ELF-1 (cell line): ENCODE measurements at regions not wholly inside any gene's neighbourhood (a gene's known extent, or its start where the extent isn't known, plus 50 kb on each side); places are given as distances from the start of the nearest gene placed in this dataset.

Experiments used
- DNase-seq: peaks from one replicate; pipeline ENCODE4 v3.0.0-alpha.2; 2016; ENCODE audit warnings: low read depth, low spot score

DNA sequence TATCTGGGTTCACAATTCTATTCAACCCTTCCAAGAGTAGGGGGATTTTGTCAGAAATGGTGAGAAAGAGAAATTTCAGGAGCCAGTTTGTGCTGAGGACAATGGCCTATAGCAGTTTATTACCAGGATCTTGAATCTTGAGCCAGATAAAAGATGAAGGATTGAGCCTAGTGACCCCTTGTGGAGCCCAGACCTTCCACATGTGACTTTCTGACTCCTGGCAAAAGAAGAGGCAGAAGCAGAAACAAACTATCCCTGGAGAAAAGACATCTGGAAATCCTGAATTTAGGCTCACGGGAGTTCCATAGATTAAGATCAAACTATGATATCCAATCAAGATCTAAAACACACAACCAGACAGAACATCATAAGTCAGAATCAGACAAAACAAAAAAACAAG, 60.9 kb upstream of the CHRM2 start:
- DNase-seq: no peak

- no peak for DNase-seq
Observed at GRCh38 chr7:136803028-136803427, 65.4 kb upstream of the CHRM2 start.

- no peak for DNase-seq
Observed at GRCh38 chr7:136783934-136784333, 84.5 kb upstream of the CHRM2 start.

GRCh38 chr7:136741941-136742340, 126.5 kb upstream of the CHRM2 start:
- no peak for DNase-seq

GRCh38 chr7:136728945-136729344, 139.5 kb upstream of the CHRM2 start:
- no peak for DNase-seq

- DNase-seq: no peak
Observed at GRCh38 chr7:136726460-136726859, 142.0 kb upstream of the CHRM2 start.

DNA sequence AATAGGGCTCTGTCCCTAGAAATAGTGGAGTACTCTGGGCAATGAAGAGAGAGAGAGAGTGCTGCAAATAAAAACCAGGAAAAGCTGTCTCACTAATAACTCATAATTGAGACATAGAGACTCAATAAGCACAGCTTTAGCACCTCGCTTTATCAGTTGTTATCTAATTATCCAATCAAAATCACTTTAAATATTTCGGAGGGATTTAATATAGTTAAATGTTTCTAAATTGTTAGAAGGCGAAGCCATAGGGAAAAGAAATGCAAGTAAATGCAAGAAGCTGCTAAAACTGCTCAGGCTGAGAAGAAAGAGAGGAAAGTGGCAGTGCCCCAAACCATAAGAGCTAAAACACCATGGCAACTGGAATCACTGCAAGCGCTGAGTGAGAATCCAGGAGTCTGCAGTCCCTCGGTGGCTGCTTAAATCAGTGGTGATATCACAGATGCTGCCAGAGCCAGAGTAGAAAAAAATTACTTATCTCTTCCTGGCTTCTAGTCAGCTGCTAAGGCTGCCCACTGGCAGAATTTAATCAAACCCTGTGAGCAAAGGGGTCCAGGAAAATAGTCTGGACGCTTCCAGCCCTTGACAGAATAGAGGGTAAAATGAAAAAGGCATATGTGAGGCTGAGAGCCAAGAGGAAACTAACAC, 150.4 kb upstream of the CHRM2 start:
- DNase-seq: no peak

DNA sequence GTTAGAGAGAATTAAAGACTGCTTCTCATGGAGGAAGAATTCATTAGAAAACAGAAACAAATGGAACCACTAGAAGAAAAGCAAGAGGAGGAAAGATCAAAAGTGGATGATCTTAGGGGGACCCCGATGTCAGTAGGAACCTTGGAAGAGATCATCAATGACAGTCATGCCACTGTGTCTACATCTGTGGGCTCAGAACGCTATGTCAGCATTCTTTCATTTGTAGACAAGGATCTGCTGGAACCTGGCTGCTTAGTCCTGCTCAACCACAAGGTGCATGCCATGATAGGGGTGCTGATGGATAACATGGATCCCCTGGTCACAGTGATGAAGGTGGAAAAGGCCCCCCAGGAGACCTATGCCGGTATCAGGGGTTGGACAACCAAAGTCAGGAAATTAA, 154.4 kb upstream of the CHRM2 start:
- DNase-seq: no peak

DNA sequence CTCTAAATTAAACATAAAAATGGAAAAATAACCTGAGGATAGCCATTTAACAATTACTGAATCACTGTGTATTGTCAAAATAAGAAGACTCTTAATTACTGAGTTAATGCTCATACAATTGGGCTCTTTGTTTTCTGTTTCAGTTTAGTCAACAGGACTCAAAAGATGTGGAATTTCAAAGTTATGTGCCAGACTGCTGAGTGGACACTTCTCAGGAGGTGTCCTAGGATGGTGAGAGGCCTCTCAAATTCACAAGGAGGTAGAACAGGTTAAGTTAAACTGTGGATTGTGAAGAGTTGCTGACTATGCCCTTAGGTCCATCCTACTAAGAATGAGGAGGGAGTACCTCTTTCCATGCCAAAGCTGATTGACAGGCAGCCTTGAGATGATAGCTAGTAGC, 157.7 kb upstream of the CHRM2 start:
- no peak for DNase-seq

GRCh38 chr7:136709876-136710275, 158.6 kb upstream of the CHRM2 start:
- DNase-seq: no peak

DNA sequence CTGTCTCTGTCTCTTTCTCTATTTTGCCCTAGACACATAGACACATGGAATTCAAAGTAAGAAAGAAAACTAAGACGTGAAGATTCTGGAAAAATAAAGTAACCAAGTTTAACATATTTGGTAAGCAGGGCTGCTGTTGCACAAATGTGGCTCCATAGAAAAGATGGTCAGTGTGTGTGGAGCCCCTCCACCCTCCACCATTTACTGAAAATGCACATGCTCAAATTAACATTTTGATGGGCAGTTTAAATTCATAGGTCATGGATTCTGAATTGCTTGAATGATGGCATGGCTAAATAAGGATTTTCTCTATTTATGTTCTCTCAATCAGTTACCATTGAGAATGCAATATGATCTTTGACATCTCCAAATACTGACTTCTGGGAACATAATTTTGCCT, 165.5 kb upstream of the CHRM2 start:
- no peak for DNase-seq

GRCh38 chr7:136698977-136699376, 169.5 kb upstream of the CHRM2 start:
- no peak for DNase-seq

- DNase-seq: no peak
Observed at GRCh38 chr7:136698231-136698630, 170.2 kb upstream of the CHRM2 start.

- no peak for DNase-seq
Observed at GRCh38 chr7:136697271-136697670, 171.2 kb upstream of the CHRM2 start.

DNA sequence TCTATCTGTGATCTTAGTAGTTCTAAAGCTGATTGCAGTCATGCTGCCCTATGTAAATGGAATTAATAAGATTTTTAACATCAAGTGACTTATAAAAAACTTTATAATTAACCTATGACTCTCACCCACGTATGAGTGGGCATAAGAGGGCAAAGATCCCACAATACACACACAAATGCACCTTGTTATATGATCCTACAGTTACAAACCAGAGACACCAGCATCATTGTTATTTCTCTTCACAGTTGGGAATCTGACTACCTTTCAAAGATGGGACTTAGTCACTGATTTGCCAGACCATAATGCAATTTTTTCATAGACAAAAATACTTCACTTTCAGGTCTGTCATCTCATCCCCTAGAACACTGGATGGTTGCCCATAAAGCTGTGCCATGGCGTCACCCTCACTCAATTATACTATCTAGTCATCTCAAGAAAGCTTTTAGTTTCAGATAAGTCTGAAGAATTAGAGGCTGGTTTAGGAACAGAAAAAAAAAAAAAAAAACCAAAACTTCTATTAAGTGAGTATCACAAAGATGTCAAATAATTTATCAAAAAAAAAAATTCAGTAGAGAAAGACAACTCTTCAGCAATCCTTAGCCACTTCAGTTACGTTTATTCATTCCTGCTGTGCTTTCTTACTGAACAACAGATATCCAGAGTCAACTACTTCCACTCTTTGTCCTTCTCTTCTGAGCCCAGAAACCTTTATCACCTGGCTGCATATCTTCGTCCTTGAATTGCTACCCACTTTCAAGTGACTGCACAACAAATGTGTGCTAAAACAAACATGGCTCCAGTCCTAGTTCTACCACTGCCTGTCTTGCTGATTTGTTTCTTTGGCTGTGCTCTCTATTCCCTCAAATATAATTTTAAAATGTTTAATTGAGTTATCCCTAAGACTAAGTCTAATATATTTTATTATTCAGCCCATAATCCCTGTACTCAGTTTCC, 175.0 kb upstream of the CHRM2 start:
- DNase-seq: no peak

GRCh38 chr7:136692221-136692620, 176.2 kb upstream of the CHRM2 start:
- no peak for DNase-seq

DNA sequence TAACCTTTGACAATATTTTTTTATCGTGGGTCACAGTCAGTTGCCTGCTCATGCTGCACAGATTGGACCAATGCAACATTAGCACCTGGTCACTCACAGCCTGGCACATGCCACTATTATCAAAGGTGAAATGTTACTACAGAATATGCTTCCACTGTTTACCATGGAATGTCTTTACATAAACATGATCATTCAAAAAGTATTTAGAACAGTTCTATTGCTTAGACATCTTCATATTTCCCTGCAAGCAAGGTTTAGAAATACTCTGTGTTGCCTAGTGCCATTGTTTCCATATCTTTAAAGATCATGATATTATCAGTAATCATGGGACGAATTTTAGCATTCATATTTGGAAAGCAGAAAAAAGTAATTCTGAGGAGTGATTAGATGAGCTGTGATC, 179.9 kb upstream of the CHRM2 start:
- no peak for DNase-seq

- DNase-seq: peak; percentile 3
Observed at GRCh38 chr7:136687693-136688322, 180.6 kb upstream of the CHRM2 start.

- no peak for DNase-seq
Observed at GRCh38 chr7:136685501-136686173, 182.8 kb upstream of the CHRM2 start.

DNA sequence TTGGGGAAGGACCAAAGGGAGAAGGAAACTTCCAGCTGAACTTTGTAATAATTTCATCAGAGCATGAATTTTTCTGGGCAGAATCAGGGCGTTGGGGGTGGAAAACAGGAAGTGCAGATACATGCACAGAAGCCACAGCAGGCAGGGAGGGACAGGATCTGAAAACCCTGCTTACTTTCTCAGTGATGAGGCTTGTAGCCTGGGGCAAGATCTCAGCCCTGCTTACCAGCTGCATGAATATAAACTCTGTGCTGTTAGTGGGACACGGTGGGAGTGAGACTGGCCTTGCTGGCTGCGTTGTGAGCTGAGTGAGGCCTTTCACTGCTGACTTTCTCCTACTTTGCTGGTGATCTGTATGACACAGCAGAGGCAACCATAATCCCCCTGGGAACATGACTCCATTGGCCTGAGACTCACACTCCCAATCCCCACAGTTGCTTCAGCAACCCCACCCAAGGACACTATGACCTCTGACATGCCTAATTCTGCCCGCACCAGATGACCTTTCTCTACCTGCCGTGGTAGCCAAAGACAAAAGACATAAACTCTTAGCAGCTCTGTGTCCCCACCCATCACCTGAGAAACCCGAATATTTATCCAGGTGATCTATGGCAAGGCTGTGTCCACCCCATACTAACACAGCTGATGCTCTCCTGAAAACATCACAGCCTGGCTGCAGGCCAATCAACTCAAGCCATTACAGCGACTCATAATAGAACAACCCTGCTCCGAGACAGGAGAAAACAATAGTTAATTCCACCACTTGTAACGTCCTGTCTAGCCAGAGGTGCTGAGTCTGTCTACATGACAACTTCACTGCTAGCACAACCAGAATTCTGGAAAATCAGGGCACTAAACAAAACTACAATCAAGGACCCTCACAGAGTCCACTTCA, 190.7 kb upstream of the CHRM2 start:
- peak; percentile 21 for DNase-seq

- DNase-seq: no peak
Observed at GRCh38 chr7:136667584-136667983, 200.9 kb upstream of the CHRM2 start.
